ENCODE measurements at regions not wholly inside any gene's neighbourhood (a gene's known extent, or its start where the extent isn't known, plus 50 kb on each side); places are given as distances from the start of the nearest gene placed in this dataset.

- Histone ChIP-seq H3K4me3 (IDR thresholded peaks at IDR 0.05; ENCODE audit: insufficient read depth, low read depth, low read length) (no peak overlapping the region), H3K27me3 (ENCODE audit: insufficient read depth, low read depth) (no peaks in the 10 kb centered on the region), H3K4me2 (no peak overlapping the region), H3K36me3 (ENCODE audit: insufficient read depth) (no peaks in the 10 kb centered on the region), H3K4me1 (ENCODE audit: low read depth, poor library complexity, severe bottlenecking) (no peaks in the 10 kb centered on the region), H4K20me1 (ENCODE audit: insufficient read depth) (no peaks in the 10 kb centered on the region), H3K27ac (no peak overlapping the region), H2AFZ (ENCODE audit: low read depth) (no peak overlapping the region), H3K9ac (no peak overlapping the region), H3K79me2 (ENCODE audit: insufficient read depth, low read depth) (no peaks in the 10 kb centered on the region)
- no peak for TF ChIP-seq CTCF (conservative IDR thresholded peaks at IDR 0.05; ENCODE audit: low read depth, low read length)
Measured at GRCh38 chr4:123698556-123698955, 302.0 kb downstream of the SPRY1 start.

GRCh38 chr4:123699880-123700771 is 303.5 kb downstream of the SPRY1 start:
- Histone ChIP-seq H2AFZ (ENCODE audit: low read depth) (no peak overlapping the region), H3K4me2 (no peak overlapping the region), H3K79me2 (ENCODE audit: insufficient read depth, low read depth) (no peaks in the 10 kb centered on the region), H3K36me3 (ENCODE audit: insufficient read depth) (no peaks in the 10 kb centered on the region), H3K27me3 (ENCODE audit: insufficient read depth, low read depth) (no peaks in the 10 kb centered on the region), H4K20me1 (ENCODE audit: insufficient read depth) (no peaks in the 10 kb centered on the region), H3K4me3 (IDR thresholded peaks at IDR 0.05; ENCODE audit: insufficient read depth, low read depth, low read length) (no peak overlapping the region), H3K4me1 (ENCODE audit: low read depth, poor library complexity, severe bottlenecking) (no peaks in the 10 kb centered on the region), H3K27ac (no peak overlapping the region), H3K9ac (no peak overlapping the region)
- TF ChIP-seq CTCF (conservative IDR thresholded peaks at IDR 0.05; ENCODE audit: low read depth, low read length) = no peak

GRCh38 chr4:123701131-123701575 is 304.6 kb downstream of the SPRY1 start:
- no peak overlapping the region for H2AFZ ChIP-seq (ENCODE audit: low read depth)

GRCh38 chr4:123705419-123705818 is 308.8 kb downstream of the SPRY1 start:
- H3K27ac ChIP-seq = no peak overlapping the region
- TF ChIP-seq CTCF (conservative IDR thresholded peaks at IDR 0.05; ENCODE audit: low read depth, low read length) = no peak

More at GRCh38 chr4:123701131-123701575, 304.6 kb downstream of the SPRY1 start:
- no peak overlapping the region for H3K27ac ChIP-seq
- no peaks in the 10 kb centered on the region for H4K20me1 ChIP-seq (ENCODE audit: insufficient read depth)
- no peaks in the 10 kb centered on the region for H3K36me3 ChIP-seq (ENCODE audit: insufficient read depth)
- H3K79me2 ChIP-seq (ENCODE audit: insufficient read depth, low read depth) = no peaks in the 10 kb centered on the region
- H3K9ac ChIP-seq = no peak overlapping the region
- H3K4me3 ChIP-seq (IDR thresholded peaks at IDR 0.05; ENCODE audit: insufficient read depth, low read depth, low read length) = no peak overlapping the region
- no peak for TF ChIP-seq CTCF (conservative IDR thresholded peaks at IDR 0.05; ENCODE audit: low read depth, low read length)
- H3K4me1 ChIP-seq (ENCODE audit: low read depth, poor library complexity, severe bottlenecking) = no peaks in the 10 kb centered on the region
- H3K4me2 ChIP-seq = no peak overlapping the region
- H3K27me3 ChIP-seq (ENCODE audit: insufficient read depth, low read depth) = no peaks in the 10 kb centered on the region

More at GRCh38 chr4:123705419-123705818, 308.8 kb downstream of the SPRY1 start:
- no peaks in the 10 kb centered on the region for H3K4me1 ChIP-seq (ENCODE audit: low read depth, poor library complexity, severe bottlenecking)
- no peaks in the 10 kb centered on the region for H3K79me2 ChIP-seq (ENCODE audit: insufficient read depth, low read depth)
- H2AFZ ChIP-seq (ENCODE audit: low read depth) = no peak overlapping the region
- H3K9ac ChIP-seq = no peak overlapping the region
- no peaks in the 10 kb centered on the region for H3K27me3 ChIP-seq (ENCODE audit: insufficient read depth, low read depth)
- no peak overlapping the region for H3K4me3 ChIP-seq (IDR thresholded peaks at IDR 0.05; ENCODE audit: insufficient read depth, low read depth, low read length)
- no peak overlapping the region for H3K4me2 ChIP-seq
- H4K20me1 ChIP-seq (ENCODE audit: insufficient read depth) = no peaks in the 10 kb centered on the region
- no peaks in the 10 kb centered on the region for H3K36me3 ChIP-seq (ENCODE audit: insufficient read depth)

Data from KMS-11 (cell line).